ENCODE measurements at regions not wholly inside any gene's neighbourhood (a gene's known extent, or its start where the extent isn't known, plus 50 kb on each side); places are given as distances from the start of the nearest gene placed in this dataset.

- no peak for DNase-seq
These were observed 1553.0 kb upstream of the PIK3C3 start for GRCh38 chr18:40402052-40402451.

DNA sequence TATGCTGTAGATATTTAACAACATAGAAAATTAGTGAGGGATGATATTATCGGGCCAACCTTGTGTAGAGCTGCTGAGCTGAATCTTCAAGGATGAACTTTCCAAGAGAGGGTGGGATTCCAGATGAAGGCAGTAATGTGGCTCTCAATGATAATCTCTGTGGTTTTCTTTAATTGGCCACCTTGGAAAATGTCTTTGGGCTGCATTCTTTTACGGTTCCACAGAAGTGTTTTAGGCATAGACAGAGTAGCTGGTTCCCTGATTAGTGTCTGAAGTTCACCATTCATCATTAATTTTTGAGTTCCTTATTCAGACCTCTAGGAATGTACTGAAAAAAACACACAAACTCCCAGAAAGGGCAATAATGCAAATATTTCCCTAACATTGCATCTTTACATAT is 1566.9 kb upstream of the PIK3C3 start:
- no peak for DNase-seq

DNA sequence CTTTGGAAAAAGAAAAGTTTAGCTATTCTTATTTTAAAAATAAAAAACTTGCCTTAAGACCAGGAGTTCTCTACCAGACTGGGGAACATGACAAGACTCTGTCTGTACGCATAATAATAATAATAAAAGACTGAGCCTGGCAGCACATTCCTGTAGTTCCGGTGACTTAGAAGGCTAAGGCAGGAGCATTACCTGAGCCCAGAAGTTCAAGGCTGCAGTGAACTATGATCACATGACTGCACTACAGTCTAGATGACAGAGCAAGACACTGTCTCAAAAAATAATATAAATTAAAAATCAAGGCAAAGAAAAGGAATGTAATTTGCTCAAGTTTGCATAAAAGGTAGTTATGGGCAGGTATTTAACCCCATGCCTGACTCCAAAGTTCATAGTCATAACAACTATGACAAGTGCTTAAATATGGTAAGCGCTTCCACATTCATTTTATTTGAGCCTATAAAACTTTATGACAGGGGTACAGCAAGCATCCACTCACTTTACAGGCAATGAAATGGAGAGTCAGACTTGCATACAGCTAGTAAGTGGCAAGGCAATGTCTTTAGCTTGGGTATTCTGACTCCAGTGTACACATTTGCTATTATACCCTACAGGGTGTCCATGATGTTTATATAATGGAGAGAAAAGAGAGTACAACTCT is 1567.8 kb upstream of the PIK3C3 start:
- no peak for DNase-seq

DNA sequence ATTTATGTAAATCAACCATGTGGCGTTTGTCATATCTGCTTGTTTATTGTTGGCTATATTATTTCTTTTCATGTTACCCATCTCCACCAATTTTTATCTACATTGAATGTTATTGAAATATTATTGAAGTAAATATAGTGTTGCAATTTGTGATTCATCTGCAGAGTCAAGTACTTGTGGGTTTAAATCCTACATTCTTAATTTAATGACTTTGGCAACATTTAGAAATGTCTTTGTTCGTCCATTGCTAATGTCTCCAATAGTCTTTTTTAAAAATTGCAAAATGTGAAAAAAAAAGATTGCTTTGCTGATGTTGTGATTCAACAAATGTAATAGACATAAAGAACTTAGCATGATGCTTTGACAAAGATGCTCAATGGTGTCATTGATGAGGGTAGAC is 1572.8 kb upstream of the PIK3C3 start:
- no peak for DNase-seq

- no peak for DNase-seq
These were observed 1574.2 kb upstream of the PIK3C3 start for GRCh38 chr18:40380686-40381439.

- no peak for DNase-seq
These were observed 1579.2 kb upstream of the PIK3C3 start for GRCh38 chr18:40375837-40376236.

DNA sequence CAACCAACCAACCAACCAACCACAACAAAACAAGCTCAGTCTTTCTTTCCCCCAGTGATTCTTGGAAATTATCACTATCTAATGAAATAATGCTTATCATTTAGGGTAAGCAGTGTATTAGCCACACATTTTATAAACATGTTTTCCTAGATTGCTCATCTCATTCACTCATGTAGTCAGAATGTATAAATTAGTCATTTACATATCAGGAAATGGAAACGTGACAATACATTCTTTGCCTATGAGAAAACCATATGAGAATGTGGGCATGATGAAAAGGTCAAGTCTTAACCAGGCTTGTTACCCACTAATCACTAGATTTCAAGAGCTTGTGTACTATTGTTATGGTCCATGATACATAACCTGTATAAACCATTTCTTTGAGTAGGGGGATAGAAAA is 1583.4 kb upstream of the PIK3C3 start:
- DNase-seq: no peak

DNA sequence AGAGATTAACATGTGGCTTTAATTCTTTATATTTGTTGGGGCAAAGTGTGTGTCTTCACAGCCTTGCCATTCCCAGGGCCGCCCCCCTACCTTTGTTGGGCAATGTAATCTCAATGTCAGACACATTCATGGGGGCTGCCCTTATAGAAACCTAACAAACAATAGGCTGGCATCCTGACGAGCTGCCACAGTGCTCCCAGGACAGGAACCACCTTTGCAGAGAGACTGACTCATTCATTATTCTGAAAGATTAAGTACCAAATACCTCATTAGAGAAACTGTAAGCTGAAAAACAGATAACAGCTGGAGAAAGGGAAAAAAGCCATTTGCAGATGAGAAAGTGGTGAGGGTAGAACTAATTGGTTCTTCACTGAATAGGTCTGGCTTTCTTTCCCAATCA is 1587.5 kb upstream of the PIK3C3 start:
- DNase-seq: no peak

DNA sequence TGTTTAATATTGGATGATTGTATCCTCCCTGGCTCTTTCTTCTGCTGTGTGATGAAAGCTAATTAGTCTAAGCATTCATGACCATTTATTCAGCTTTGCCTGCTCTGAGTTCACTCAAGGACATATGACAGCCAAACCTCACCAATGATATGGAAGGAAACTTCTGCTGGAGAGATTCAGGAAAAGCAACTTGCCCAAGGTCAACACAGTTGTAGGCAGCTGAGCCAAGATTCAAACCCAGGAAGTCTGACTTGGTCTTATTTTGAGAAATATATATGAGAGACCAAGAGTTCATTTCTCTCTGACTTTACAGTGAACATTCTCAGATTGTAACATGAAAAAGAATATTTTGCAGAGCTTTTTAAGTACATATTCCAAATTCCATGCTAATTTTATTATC is 1588.5 kb upstream of the PIK3C3 start:
- DNase-seq: no peak

DNA sequence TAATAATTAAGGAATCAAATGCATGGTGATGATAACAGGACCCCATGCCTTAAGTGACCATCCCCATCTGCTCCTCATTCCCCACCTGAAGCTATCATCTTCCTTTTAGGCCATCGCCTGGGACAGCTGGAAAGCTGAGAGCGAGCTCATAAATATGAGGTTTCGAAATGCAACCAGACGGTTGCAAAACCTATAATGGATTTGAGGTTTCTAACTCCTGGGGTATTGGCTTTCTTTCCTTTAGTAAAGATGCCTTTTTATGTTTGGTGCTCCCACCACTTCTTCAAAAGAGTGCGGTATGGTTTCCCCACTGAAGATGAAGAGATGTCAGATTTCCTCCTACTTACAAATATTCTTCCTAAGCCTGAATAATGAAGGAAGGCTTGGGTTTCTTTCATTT is 1589.5 kb upstream of the PIK3C3 start:
- peak; percentile 7 for DNase-seq

GRCh38 chr18:40360558-40360957 is 1594.5 kb upstream of the PIK3C3 start:
- DNase-seq: no peak

- no peak for DNase-seq
These were observed 1597.5 kb upstream of the PIK3C3 start for GRCh38 chr18:40357536-40357935.

GRCh38 chr18:40356168-40356567 is 1598.9 kb upstream of the PIK3C3 start:
- DNase-seq: no peak

- no peak for DNase-seq
These were observed 1599.3 kb upstream of the PIK3C3 start for GRCh38 chr18:40355726-40356125.

DNA sequence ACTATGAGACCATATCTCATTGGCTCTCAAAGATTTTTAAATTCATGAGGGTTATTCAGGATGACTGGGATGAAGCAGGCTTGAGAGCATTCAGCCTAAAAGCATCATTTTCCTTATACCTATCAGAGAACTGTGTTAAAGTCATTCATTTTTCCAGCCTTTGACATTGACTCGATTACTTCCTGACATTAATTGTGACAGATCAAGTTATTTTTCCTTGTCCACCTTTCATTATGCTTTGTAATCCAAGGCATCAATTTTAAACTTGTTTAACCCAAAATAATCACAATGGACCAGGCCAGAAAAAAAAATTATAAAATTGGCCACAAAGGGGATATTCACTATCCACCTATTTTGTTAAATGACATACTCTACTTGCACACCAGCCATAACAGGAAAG is 1606.8 kb upstream of the PIK3C3 start:
- DNase-seq: no peak

GRCh38 chr18:40347261-40347660 is 1607.8 kb upstream of the PIK3C3 start:
- DNase-seq: no peak

GRCh38 chr18:40346146-40346545 is 1608.9 kb upstream of the PIK3C3 start:
- no peak for DNase-seq

GRCh38 chr18:40341701-40342100 is 1613.3 kb upstream of the PIK3C3 start:
- DNase-seq: no peak

- DNase-seq: no peak
These were observed 1616.8 kb upstream of the PIK3C3 start for GRCh38 chr18:40338284-40338683.

GRCh38 chr18:40326985-40327384 is 1628.0 kb upstream of the PIK3C3 start:
- DNase-seq: no peak

GRCh38 chr18:40325988-40326387 is 1629.0 kb upstream of the PIK3C3 start:
- no peak for DNase-seq

GRCh38 chr18:40314199-40314598 is 1640.8 kb upstream of the PIK3C3 start:
- DNase-seq: no peak

GRCh38 chr18:40313030-40313642 is 1641.9 kb upstream of the PIK3C3 start:
- no peak for DNase-seq

GRCh38 chr18:40307627-40308026 is 1647.4 kb upstream of the PIK3C3 start:
- DNase-seq: no peak
